PC-3 (cell line): ENCODE measurements at regions not wholly inside any gene's neighbourhood (a gene's known extent, or its start where the extent isn't known, plus 50 kb on each side); places are given as distances from the start of the nearest gene placed in this dataset.

Source experiments
- ATAC-seq: fragments of 200-7000 bp; cut with Tn5 transposase; 2 replicates; pipeline ENCODE4 v1.9.1; 2020; ENCODE audit warnings: mild to moderate bottlenecking, moderate library complexity
- BruUV-seq: library from RNA; stranded (reverse); fragments of 400-500 nt; replicated peaks from 2 replicates; lab custom pipeline; 2021; lab: Mats Ljungman, UMichigan
- CTCF ChIA-PET: fragments of 300-600 bp; sonication (Branson Sonifier 250); formaldehyde crosslinking; loops from one replicate; lab custom pipeline; 2022; ENCODE audit warnings: antibody characterized with exemption; lab: Charles Lee
- POLR2A ChIA-PET: fragments of 300-600 bp; sonication (Branson Sonifier 250); formaldehyde crosslinking; loops from one replicate; lab custom pipeline; 2022; ENCODE audit warnings: antibody characterized with exemption; ENCODE audit not compliant: unreplicated experiment; lab: Charles Lee
- DNase-seq: peaks from one replicate; pipeline ENCODE4 v3.0.0-alpha.2; 2015
- H2AFZ ChIP-seq: fragments of 300-600 bp; sonication (generic); 2 replicates; pipeline ENCODE4 v1.6.0; 2016; ENCODE audit warnings: antibody characterized with exemption, low read length
- H3F3A ChIP-seq: fragments of 300-600 bp; sonication (generic); one replicate; pipeline ENCODE4 v1.6.0; 2017; ENCODE audit warnings: antibody characterized with exemption, low read length, control low read depth, mild to moderate bottlenecking; ENCODE audit not compliant: unreplicated experiment
- H3K27ac ChIP-seq: fragments of 300-600 bp; sonication (generic); 2 replicates; pipeline ENCODE4 v1.5.1; 2016; ENCODE audit warnings: mild to moderate bottlenecking, low read length
- H3K27me3 ChIP-seq: fragments of 300-600 bp; sonication (generic); 2 replicates; pipeline ENCODE4 v1.6.1; 2016; ENCODE audit warnings: low read length, mixed read lengths
- H3K36me3 ChIP-seq: fragments of 300-600 bp; sonication (generic); 2 replicates; pipeline ENCODE4 v1.6.1; 2016; ENCODE audit warnings: low read depth, mixed run types, low read length, mixed read lengths
- H3K4me1 ChIP-seq: fragments of 300-600 bp; sonication (generic); 2 replicates; pipeline ENCODE4 v1.5.1; 2016; ENCODE audit warnings: low read length; ENCODE audit not compliant: insufficient read depth
- H3K4me2 ChIP-seq: fragments of 300-600 bp; sonication (generic); 2 replicates; pipeline ENCODE4 v1.6.0; 2016; ENCODE audit warnings: low read length
- H3K4me3 ChIP-seq: fragments of 300-600 bp; sonication (generic); 2 replicates; pipeline ENCODE4 v1.5.1; 2016; ENCODE audit warnings: mild to moderate bottlenecking, low read length, mixed read lengths
- H3K79me2 ChIP-seq: fragments of 300-600 bp; sonication (generic); 2 replicates; pipeline ENCODE4 v1.6.1; 2017; ENCODE audit warnings: low read length, mixed read lengths
- H3K9ac ChIP-seq: fragments of 300-600 bp; sonication (generic); 2 replicates; pipeline ENCODE4 v1.6.0; 2016; ENCODE audit warnings: mild to moderate bottlenecking, low read length
- H3K9me2 ChIP-seq: fragments of 300-600 bp; sonication (generic); replicated peaks from 2 replicates; pipeline ENCODE4 v1.6.1; 2016; ENCODE audit warnings: mixed run types, low read length, mixed read lengths
- H3K9me3 ChIP-seq: fragments of 300-600 bp; sonication (generic); 2 replicates; pipeline ENCODE4 v1.6.1; 2016; ENCODE audit warnings: low read length, mixed read lengths
- H4K20me1 ChIP-seq: fragments of 300-600 bp; sonication (generic); 2 replicates; pipeline ENCODE4 v1.6.1; 2016; ENCODE audit warnings: low read length, mixed read lengths
- CTCF ChIP-seq: fragments of 300-600 bp; sonication (generic); conservative IDR thresholded peaks from 2 replicates; pipeline ENCODE4 v1.5.1; 2017; ENCODE audit warnings: antibody characterized with exemption, low read depth, mild to moderate bottlenecking, low read length
- EZH2 ChIP-seq: fragments of 300-600 bp; sonication (generic); IDR thresholded peaks from one replicate; pipeline ENCODE4 v1.6.1; 2017; ENCODE audit warnings: antibody characterized with exemption, mild to moderate bottlenecking, low read length; ENCODE audit not compliant: unreplicated experiment
- EZH2phosphoT487 ChIP-seq: fragments of 300-600 bp; sonication (generic); IDR thresholded peaks from 2 replicates; pipeline ENCODE4 v1.6.1; 2018; ENCODE audit warnings: mild to moderate bottlenecking, antibody characterized with exemption, low read length, borderline replicate concordance
- intact Hi-C: fragments of 100-400 bp; cut with micrococcal nuclease; formaldehyde crosslinking; loops from 2 replicates; pipeline ENCODE4 v1.9.0; 2023

GRCh38 chr21:31475223-31475622, 131.2 kb upstream of the TIAM1 start:
- ATAC-seq (no peak), DNase-seq (no peak)
- Histone ChIP-seq H3K9me2 (no peaks in the 10 kb centered on the region), H3K79me2 (no peaks in the 10 kb centered on the region), H3K27ac (no peak overlapping the region), H2AFZ (no peak overlapping the region), H3K27me3 (peaks cover 4% of the 10 kb centered on the region; the same call in 1 of the 2 replicates), H3K9me3 (no peaks in the 10 kb centered on the region), H3K4me3 (no peak overlapping the region), H3K4me2 (no peak overlapping the region), H3K36me3 (no peaks in the 10 kb centered on the region), H3K9ac (no peak overlapping the region), H4K20me1 (no peaks in the 10 kb centered on the region), H3K4me1 (no peaks in the 10 kb centered on the region), H3F3A (no peaks in the 10 kb centered on the region)
- TF ChIP-seq EZH2 = no peak
- TF ChIP-seq EZH2phosphoT487 = no peak
- TF ChIP-seq CTCF = no peak
- no TSS peak for BruUV-seq
- POLR2A ChIA-PET = no interaction called here
- intact Hi-C loops = loop anchor here (10.0 kb wide), 1 partner anchor 120 kb away; no protein-coding TSS in a partner anchor
- CTCF ChIA-PET = no interaction called here

DNA sequence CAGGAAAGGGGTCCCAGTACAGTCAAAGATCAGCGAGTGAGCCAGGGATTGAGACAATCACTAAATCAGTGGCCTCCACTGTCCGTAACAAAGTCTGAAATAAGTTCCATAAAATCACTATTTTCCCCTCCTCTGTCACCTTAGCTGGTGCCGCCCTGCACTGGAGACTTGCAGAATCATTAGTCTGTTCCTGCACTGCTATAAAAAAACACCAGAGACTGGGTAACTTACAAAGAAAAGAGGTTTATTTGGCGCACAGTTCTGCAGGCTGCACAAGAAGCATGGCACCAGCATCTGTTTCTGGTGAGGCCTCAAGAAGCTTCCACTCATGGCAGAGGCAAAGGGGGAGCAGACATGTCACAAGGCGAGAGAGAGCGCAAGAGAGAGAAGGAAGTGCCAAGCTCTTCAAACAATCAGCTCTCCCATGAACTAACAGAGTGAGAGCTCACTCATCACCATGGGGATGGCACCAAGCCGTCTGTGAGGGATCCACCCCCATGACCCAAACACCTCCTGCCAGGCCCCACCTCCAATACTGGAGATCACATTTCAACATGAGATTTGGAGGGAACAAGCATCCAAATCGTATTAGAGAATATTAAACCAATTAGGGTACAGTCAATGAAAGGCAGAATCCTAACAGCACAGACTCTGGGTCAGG, 129.8 kb upstream of the TIAM1 start:
- POLR2A ChIA-PET = no interaction called here
- Histone ChIP-seq H2AFZ (no peak overlapping the region), H3F3A (no peaks in the 10 kb centered on the region), H3K9me3 (no peaks in the 10 kb centered on the region), H3K27me3 (peaks cover 4% of the 10 kb centered on the region; the same call in 1 of the 2 replicates), H3K79me2 (no peaks in the 10 kb centered on the region), H3K9me2 (no peaks in the 10 kb centered on the region), H3K36me3 (no peaks in the 10 kb centered on the region), H3K4me2 (no peak overlapping the region), H3K4me1 (no peaks in the 10 kb centered on the region), H3K27ac (no peak overlapping the region), H3K9ac (no peak overlapping the region), H4K20me1 (no peaks in the 10 kb centered on the region), H3K4me3 (no peak overlapping the region)
- BruUV-seq = no TSS peak
- DNase-seq = peak; percentile 56
- intact Hi-C loops = loop anchor here (10.0 kb wide), 1 partner anchor 119 kb away; no protein-coding TSS in a partner anchor
- peak; percentile 74 for ATAC-seq
- CTCF ChIA-PET = interaction anchor here (0.6 kb wide), 1 partner anchor 126 kb away, joined by 3 read pairs; no protein-coding TSS in a partner anchor
- no peak for TF ChIP-seq EZH2phosphoT487
- TF ChIP-seq EZH2 = no peak
- no peak for TF ChIP-seq CTCF

GRCh38 chr21:31471865-31472264, 127.8 kb upstream of the TIAM1 start:
- ChIA-PET CTCF (no interaction called here), POLR2A (no interaction called here)
- no peaks in the 10 kb centered on the region for H3K36me3 ChIP-seq
- H3K9me3 ChIP-seq = no peaks in the 10 kb centered on the region
- no peaks in the 10 kb centered on the region for H3K4me1 ChIP-seq
- H3K27ac ChIP-seq = no peak overlapping the region
- BruUV-seq = no TSS peak
- DNase-seq (no peak), ATAC-seq (no peak)
- H3K27me3 ChIP-seq = no peaks in the 10 kb centered on the region
- no peaks in the 10 kb centered on the region for H4K20me1 ChIP-seq
- H3K4me3 ChIP-seq = no peak overlapping the region
- intact Hi-C loops = loop anchor here (10.0 kb wide), 1 partner anchor 117 kb away; no protein-coding TSS in a partner anchor
- no peak overlapping the region for H3K9ac ChIP-seq
- H3K79me2 ChIP-seq = no peaks in the 10 kb centered on the region
- no peak overlapping the region for H3K4me2 ChIP-seq
- H3K9me2 ChIP-seq = no peaks in the 10 kb centered on the region
- no peak overlapping the region for H2AFZ ChIP-seq
- no peak for TF ChIP-seq EZH2
- TF ChIP-seq EZH2phosphoT487 = no peak
- TF ChIP-seq CTCF = no peak
- no peaks in the 10 kb centered on the region for H3F3A ChIP-seq
